ENCODE measurements at regions not wholly inside any gene's neighbourhood (a gene's known extent, or its start where the extent isn't known, plus 50 kb on each side); places are given as distances from the start of the nearest gene placed in this dataset.

GRCh38 chr22:47549741-47550340, 787.4 kb downstream of the TBC1D22A start:
- TF ChIP-seq CTCF (IDR thresholded peaks at IDR 0.05) (no peak), POLR2A (IDR thresholded peaks at IDR 0.05) (no peak)

All from heart left ventricle (tissue), 13 donors.